K562 (cell line): ENCODE measurements at regions not wholly inside any gene's neighbourhood (a gene's known extent, or its start where the extent isn't known, plus 50 kb on each side); places are given as distances from the start of the nearest gene placed in this dataset.

Source experiments
- ATAC-seq: fragments of 200-7000 bp; cut with Tn5 transposase; 3 replicates; pipeline ENCODE4 v1.9.1; 2020; ENCODE audit warnings: moderate library complexity
- BruUV-seq: library from RNA; stranded (reverse); fragments of 400-500 nt; replicated peaks from 2 replicates; lab custom pipeline; 2021; lab: Mats Ljungman, UMichigan
- CTCF ChIA-PET: fragments of 300-600 bp; formaldehyde crosslinking; extraction: SDS; loops from one replicate; lab custom pipeline; 2021; ENCODE audit warnings: low intra/inter-chr PET ratio; lab: Yijun Ruan, JAX
- POLR2A ChIA-PET: fragments of 300-600, 350-650 bp; sonication (Branson Sonifier 250); formaldehyde crosslinking; extraction: SDS; loops from one replicate; lab custom pipeline; 2021; ENCODE audit warnings: antibody characterized with exemption, inconsistent platforms; lab: Yijun Ruan, JAX
- DNase-seq, 4 experiments: peaks; one replicate each; pipeline versions ENCODE4 v3.0.0 to v3.0.0-alpha.2; 2011 to 2018; ENCODE audit warnings: low spot score in 3 of 4, mixed read lengths in 3 of 4; ENCODE audit errors: extremely low read depth in 1 of 4
- FAIRE-seq: peaks from 2 replicates; lab custom pipeline; 2011; peaks lifted over from hg19 to GRCh38; lab: Jason Lieb, UNC
- H2AFZ ChIP-seq: 2 replicates; pipeline ENCODE4 v1.6.0; 2011; ENCODE audit warnings: low read depth, low read length, control low read depth, inconsistent platforms
- H3K27ac ChIP-seq: fragments of 200-600 bp; 3 replicates; pipeline ENCODE4 v1.8.0; 2011; ENCODE audit warnings: low read depth, mild to moderate bottlenecking, control low read depth, inconsistent platforms, low read length, moderate library complexity, mixed read lengths; ENCODE audit errors: extremely low read depth
- H3K27me3 ChIP-seq, 2 experiments: fragments of 300-600 bp in 1 of 2; 2 replicates in 1 of 2; 3 replicates in 1 of 2; pipeline versions ENCODE4 v1.6.0 to v1.8.0; 2011; ENCODE audit warnings: inconsistent platforms in 2 of 2, low read length in 2 of 2, mild to moderate bottlenecking in 1 of 2, mixed read lengths in 1 of 2, moderate library complexity in 1 of 2; ENCODE audit not compliant: control insufficient read depth in 2 of 2, insufficient read depth in 2 of 2
- H3K36me3 ChIP-seq: fragments of 300-600 bp; 3 replicates; pipeline ENCODE4 v1.8.0; 2011; ENCODE audit warnings: mild to moderate bottlenecking, low read length, inconsistent platforms; ENCODE audit not compliant: control insufficient read depth, insufficient read depth
- H3K4me1 ChIP-seq, 2 experiments: fragments of 200-600 bp in 1 of 2; replicated peaks in 1 of 2; 2 replicates in 1 of 2; 3 replicates in 1 of 2; pipeline versions ENCODE4 v1.5.1 to v1.8.0; 2011; ENCODE audit warnings: inconsistent platforms in 2 of 2, low read length in 2 of 2, mild to moderate bottlenecking in 1 of 2, mixed read lengths in 1 of 2, moderate library complexity in 1 of 2; ENCODE audit not compliant: control insufficient read depth in 2 of 2, insufficient read depth in 2 of 2
- H3K4me2 ChIP-seq: 2 replicates; pipeline ENCODE4 v1.6.1; 2011; ENCODE audit warnings: low read length, control low read depth, inconsistent platforms, mixed read lengths; ENCODE audit not compliant: insufficient read depth
- H3K4me3 ChIP-seq: fragments of 200-600 bp; sonication (generic), shearing (Covaris generic); 2 replicates; pipeline ENCODE4 v1.5.1; 2016; ENCODE audit warnings: control low read depth, inconsistent platforms
- H3K79me2 ChIP-seq: fragments of 200-600 bp; 3 replicates; pipeline ENCODE4 v1.8.0; 2011; ENCODE audit warnings: low read length, inconsistent platforms; ENCODE audit not compliant: control insufficient read depth, insufficient read depth
- H3K9ac ChIP-seq, 2 experiments: 2 replicates each; pipeline versions ENCODE4 v1.6.0 to v1.6.1; 2011; ENCODE audit warnings: low read depth in 2 of 2, low read length in 2 of 2, control low read depth in 1 of 2, inconsistent platforms in 1 of 2, mild to moderate bottlenecking in 1 of 2, mixed read lengths in 1 of 2; ENCODE audit not compliant: insufficient read depth in 1 of 2
- H3K9me1 ChIP-seq: one replicate; pipeline ENCODE4 v1.6.0; 2011; ENCODE audit warnings: inconsistent platforms, mild to moderate bottlenecking, low read length, moderate library complexity; ENCODE audit not compliant: control insufficient read depth, insufficient read depth
- H3K9me3 ChIP-seq: replicated peaks from 2 replicates; pipeline ENCODE4 v1.5.1; 2011; ENCODE audit warnings: low read depth, low read length, inconsistent platforms; ENCODE audit not compliant: control insufficient read depth, insufficient read depth
- H4K20me1 ChIP-seq: replicated peaks from 2 replicates; pipeline ENCODE4 v1.6.1; 2011; ENCODE audit warnings: low read length, inconsistent platforms, mixed read lengths; ENCODE audit not compliant: control insufficient read depth, insufficient read depth
- BHLHE40 ChIP-seq: IDR thresholded peaks from 2 replicates; pipeline ENCODE4 v1.6.1; 2011; ENCODE audit warnings: low read length, improper control_type of control experiment
- DLX4 ChIP-seq: fragments of 250-450 bp; sonication (Bioruptor Pico); IDR thresholded peaks from 2 replicates; pipeline ENCODE4 v1.6.1; 2021; ENCODE audit warnings: mild to moderate bottlenecking
- FIP1L1 ChIP-seq: fragments of 200-400 bp; formaldehyde crosslinking; IDR thresholded peaks from 2 replicates; pipeline ENCODE4 v1.6.1; 2018; ENCODE audit warnings: mild to moderate bottlenecking, low read depth, low read length; ENCODE audit not compliant: poor library complexity, severe bottlenecking
- FOXM1 ChIP-seq, 2 experiments: fragments of 450-650 bp in 1 of 2; sonication (generic) in 1 of 2; formaldehyde crosslinking in 1 of 2; IDR thresholded peaks; 2 replicates each; pipeline versions ENCODE4 v1.6.1 to v1.9.0; 2017 to 2022; ENCODE audit warnings: low read depth in 2 of 2, mild to moderate bottlenecking in 2 of 2, missing genetic modification reagents in 1 of 2, moderate library complexity in 1 of 2
- MNT ChIP-seq, 2 experiments: fragments of 450-650 bp; conservative IDR thresholded peaks; 2 replicates each; pipeline ENCODE4 v1.6.1; 2017; ENCODE audit warnings: mild to moderate bottlenecking in 2 of 2, moderate library complexity in 2 of 2
- NCOA4 ChIP-seq: fragments of 450-650 bp; IDR thresholded peaks from 2 replicates; pipeline ENCODE4 v1.6.1; 2018; ENCODE audit warnings: mild to moderate bottlenecking; ENCODE audit not compliant: partially characterized antibody
- NR2C2 ChIP-seq, 2 experiments: fragments of 200-800 bp in 1 of 2; sonication (Bioruptor generic) in 1 of 2; sonication (generic) in 1 of 2; formaldehyde crosslinking in 1 of 2; IDR thresholded peaks; 2 replicates each; pipeline versions ENCODE4 v1.6.1 to v1.8.0; 2016 to 2022; ENCODE audit warnings: mild to moderate bottlenecking in 1 of 2, missing compliant biosample characterization in 1 of 2, missing genetic modification characterization in 1 of 2, missing genetic modification reagents in 1 of 2
- PRPF4 ChIP-seq: fragments of 200-400 bp; formaldehyde crosslinking; IDR thresholded peaks from one replicate; pipeline ENCODE4 v1.6.1; 2017; ENCODE audit warnings: low read length, low read depth, mild to moderate bottlenecking; ENCODE audit not compliant: insufficient read depth, poor library complexity, severe bottlenecking
- SAFB ChIP-seq: fragments of 200-400 bp; formaldehyde crosslinking; IDR thresholded peaks from 2 replicates; pipeline ENCODE4 v1.6.1; 2017; ENCODE audit warnings: low read depth, low read length, borderline replicate concordance
- SAFB2 ChIP-seq: fragments of 200-400 bp; formaldehyde crosslinking; IDR thresholded peaks from 2 replicates; pipeline ENCODE4 v1.6.1; 2018; ENCODE audit warnings: borderline replicate concordance, low read length, low read depth, moderate library complexity; ENCODE audit not compliant: severe bottlenecking
- SIN3A ChIP-seq, 2 experiments: fragments of 150-350 bp in 1 of 2; IDR thresholded peaks; 2 replicates each; pipeline ENCODE4 v1.6.1; 2011 to 2016; ENCODE audit warnings: borderline replicate concordance in 2 of 2, low read depth in 2 of 2, low read length in 2 of 2, mild to moderate bottlenecking in 2 of 2, moderate library complexity in 2 of 2; ENCODE audit not compliant: control insufficient read depth in 1 of 2
- ZBTB1 ChIP-seq: sonication (generic); formaldehyde crosslinking; IDR thresholded peaks from 2 replicates; pipeline ENCODE4 v1.8.1; 2023; ENCODE audit warnings: missing genetic modification reagents, low read depth, mild to moderate bottlenecking, borderline replicate concordance
- ZBTB8A ChIP-seq: fragments of 450-650 bp; IDR thresholded peaks from 2 replicates; pipeline ENCODE4 v1.6.1; 2018; ENCODE audit warnings: mild to moderate bottlenecking, moderate library complexity; ENCODE audit not compliant: partially characterized antibody
- ZFP1 ChIP-seq: fragments of 450-650 bp; formaldehyde crosslinking; IDR thresholded peaks from 2 replicates; pipeline ENCODE4 v1.4.0; 2020; ENCODE audit warnings: mild to moderate bottlenecking, mixed read lengths
- ZNF224 ChIP-seq: sonication (generic); formaldehyde crosslinking; IDR thresholded peaks from 2 replicates; pipeline ENCODE4 v1.8.0; 2022; ENCODE audit warnings: mild to moderate bottlenecking, missing genetic modification reagents
- ZNF449 ChIP-seq: fragments of 250-450 bp; sonication (Bioruptor Pico); IDR thresholded peaks from 2 replicates; pipeline ENCODE4 v1.8.0; 2022; ENCODE audit warnings: moderate library complexity, mild to moderate bottlenecking, inconsistent platforms
- ZNF512 ChIP-seq: IDR thresholded peaks from 2 replicates; pipeline ENCODE4 v1.6.1; 2016; ENCODE audit warnings: missing genetic modification characterization, missing compliant biosample characterization
- WGBS: fragments of 100-300 bp; shearing (Covaris generic); methylation state at CpG from one replicate; pipeline ENCODE4 v1.1.6; 2016; ENCODE audit warnings: low coverage, mixed read lengths; ENCODE audit not compliant: insufficient coverage; ENCODE audit errors: missing lambda C conversion rate; 5-methylcytosine and 5-hydroxymethylcytosine counted together
- in situ Hi-C: fragments of 300-500 bp; cut with MboI; formaldehyde crosslinking; loops from 4 replicates; pipeline ENCODE4 v1.15.0; 2018; ENCODE audit warnings: inconsistent platforms, mixed read lengths
- intact Hi-C: fragments of 100-400 bp; cut with micrococcal nuclease; formaldehyde crosslinking; loops from 2 replicates; pipeline ENCODE4 v1.14.2; 2022

- H4K20me1 ChIP-seq: peaks cover 17% of the 10 kb centered on the region
- H3K36me3 ChIP-seq: no peaks in the 10 kb centered on the region
- H3K27me3 ChIP-seq: peaks cover 4 to 42% of the 10 kb centered on the region in 2 experiments; a peak in 3 of 5 replicates
- no peak for FAIRE-seq
- BruUV-seq: no TSS peak
- H3K79me2 ChIP-seq: no peaks in the 10 kb centered on the region
- ATAC-seq: no peak
- H3K4me1 ChIP-seq: no peaks in the 10 kb centered on the region
- H3K27ac ChIP-seq: no peak overlapping the region
- in situ Hi-C loops: no loop called here
- H3K9me1 ChIP-seq: no peaks in the 10 kb centered on the region
- H2AFZ ChIP-seq: no peak overlapping the region
- H3K9ac ChIP-seq: no peak overlapping the region
- POLR2A ChIA-PET: no interaction called here
- H3K9me3 ChIP-seq: no peaks in the 10 kb centered on the region
- intact Hi-C loops: no loop called here
- no peak overlapping the region for H3K4me3 ChIP-seq
- no peak for DNase-seq
- H3K4me2 ChIP-seq: no peak overlapping the region
- CTCF ChIA-PET: no interaction called here
- WGBS: under 1% methylated on average over 9 of the region's 10 CpGs
- TF ChIP-seq FOXM1 (IDR thresholded peaks at IDR 0.05; ENCODE audit: low read depth) (no peak), FOXM1 (CRISPR knock-in tag; IDR thresholded peaks at IDR 0.05; ENCODE audit: low read depth) (no peak), ZFP1 (CRISPR knock-in tag) (no peak), ZNF449 (CRISPR knock-in tag) (no peak), DLX4 (CRISPR knock-in tag) (no peak), PRPF4 (no peak), ZNF224 (CRISPR knock-in tag) (no peak), SIN3A (IDR thresholded peaks at IDR 0.05; ENCODE audit: borderline replicate concordance in 2 of 2, control insufficient read depth in 1 of 2, low read depth in 2 of 2, low read length in 2 of 2) (no peak), FIP1L1 (no peak), MNT (conservative IDR thresholded peaks at IDR 0.05) (no peak), NCOA4 (no peak), ZBTB8A (no peak), ZNF512 (tag) (no peak), BHLHE40 (no peak), SAFB (no peak), ZBTB1 (CRISPR knock-in tag) (no peak), SAFB2 (no peak), NR2C2 (CRISPR knock-in tag; IDR thresholded peaks at IDR 0.05) (no peak), NR2C2 (tag; IDR thresholded peaks at IDR 0.05) (no peak)
Measured at GRCh38 chr17:79282294-79282693, 207.7 kb downstream of the ENGASE start.
